Stimulated activated CD8-positive, alpha-beta memory T cell treated with anti-CD3 and anti-CD28 coated beads, Interleukin-7, amount 100 ng/mL, for 48 hours (primary cell): ENCODE measurements at regions not wholly inside any gene's neighbourhood (a gene's known extent, or its start where the extent isn't known, plus 50 kb on each side); places are given as distances from the start of the nearest gene placed in this dataset.
"Not testable (repeated sequence)": the region's sequence is repeated elsewhere in the genome, so short reads cannot be mapped to it uniquely, and the experiment has no call there.

Experiments used
- DNase-seq, 2 donors: peaks; one replicate each; pipeline ENCODE4 v3.0.0-alpha.2; 2020; ENCODE audit warnings: low read depth in 1 of 2; ENCODE audit errors: extremely low read depth in 1 of 2

DNA sequence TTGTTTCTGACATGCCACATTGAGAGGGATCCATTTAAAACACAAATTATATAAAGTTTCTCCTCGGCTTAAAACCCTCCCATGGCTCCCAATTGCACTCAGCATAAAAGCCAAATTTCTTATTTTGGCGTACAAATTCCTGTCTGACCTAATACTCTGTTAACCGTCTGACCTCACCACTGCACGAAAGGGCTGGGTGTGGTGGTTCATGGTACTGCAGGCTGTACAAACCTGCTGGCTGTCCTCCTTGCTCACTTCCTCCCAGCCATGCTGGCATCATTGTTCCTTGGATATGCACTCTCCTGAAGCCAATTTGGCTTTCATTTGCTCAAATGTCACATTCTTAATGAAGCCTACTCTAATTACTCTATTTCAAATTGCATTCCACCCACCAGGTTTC is 301.6 kb upstream of the C16orf82 start:
- no peak for DNase-seq

- no peak for DNase-seq
These were observed 298.2 kb upstream of the C16orf82 start for GRCh38 chr16:26768385-26769010.

GRCh38 chr16:26770547-26770946 is 296.2 kb upstream of the C16orf82 start:
- DNase-seq = no peak

DNA sequence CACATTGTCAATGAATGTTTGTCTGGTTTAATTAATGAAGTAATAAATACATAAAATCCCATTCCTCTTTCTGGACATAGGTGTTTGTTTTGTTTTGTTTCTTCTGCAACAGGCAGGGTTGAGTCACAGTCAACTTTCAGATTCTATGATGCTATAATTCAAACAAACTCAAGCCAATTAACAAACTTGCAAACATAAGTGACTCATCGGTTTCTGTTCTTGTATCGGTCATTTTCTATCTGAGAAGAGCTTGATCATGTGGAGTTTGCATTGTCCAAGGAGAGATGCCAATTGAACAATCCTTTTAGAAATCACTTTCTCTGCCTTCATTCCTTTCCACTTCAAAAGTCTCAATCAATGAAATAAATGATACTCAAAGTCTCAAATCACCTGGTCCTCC is 294.2 kb upstream of the C16orf82 start:
- no peak for DNase-seq

DNA sequence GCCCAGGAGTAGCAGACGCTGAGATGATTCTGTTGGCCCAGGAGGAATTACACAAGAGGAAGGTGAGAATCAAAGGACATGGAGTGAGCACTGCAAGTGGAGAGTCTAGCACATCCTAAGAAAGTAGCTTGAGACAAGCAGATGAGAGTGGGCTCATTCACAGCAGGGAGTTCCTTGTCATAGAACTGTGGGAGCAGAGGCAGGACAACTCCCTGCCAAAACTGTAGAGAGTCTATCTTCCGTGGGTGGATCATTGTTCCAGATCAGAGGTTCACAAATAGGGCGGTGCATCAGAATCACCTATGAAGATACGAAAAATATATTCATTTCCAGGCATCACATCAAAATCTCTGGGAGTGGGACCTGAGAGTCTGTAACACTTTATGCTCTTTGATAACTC is 288.9 kb upstream of the C16orf82 start:
- DNase-seq = no peak

- no peak for DNase-seq
These were observed 278.8 kb upstream of the C16orf82 start for GRCh38 chr16:26787924-26788323.

- DNase-seq = no peak
These were observed 275.6 kb upstream of the C16orf82 start for GRCh38 chr16:26791169-26791568.

- peak in 1 of 2 donors; percentile 2 for DNase-seq
These were observed 271.5 kb upstream of the C16orf82 start for GRCh38 chr16:26795184-26795583.

DNA sequence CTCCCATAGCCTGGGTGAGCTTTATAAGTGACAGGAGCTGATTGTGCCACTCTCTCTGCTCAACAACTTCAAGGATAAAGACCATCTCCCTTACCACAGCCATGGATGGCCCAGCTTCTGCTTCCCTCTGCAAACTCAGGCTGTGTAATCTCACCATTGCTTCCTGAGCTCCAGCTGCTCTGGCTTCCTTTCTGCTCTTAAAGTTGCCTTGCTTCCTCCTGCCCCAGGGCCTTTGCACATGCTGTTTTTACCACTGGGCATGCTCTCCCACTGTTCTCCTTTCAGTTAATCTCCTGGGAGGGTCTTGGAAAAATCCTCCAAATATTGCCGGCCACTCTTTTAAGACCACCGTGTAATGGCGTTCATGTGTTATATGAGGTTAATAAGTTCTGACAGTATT is 265.1 kb upstream of the C16orf82 start:
- no peak for DNase-seq

- DNase-seq = no peak
These were observed 264.3 kb upstream of the C16orf82 start for GRCh38 chr16:26802440-26802839.

GRCh38 chr16:26802965-26803364 is 263.8 kb upstream of the C16orf82 start:
- no peak for DNase-seq

DNA sequence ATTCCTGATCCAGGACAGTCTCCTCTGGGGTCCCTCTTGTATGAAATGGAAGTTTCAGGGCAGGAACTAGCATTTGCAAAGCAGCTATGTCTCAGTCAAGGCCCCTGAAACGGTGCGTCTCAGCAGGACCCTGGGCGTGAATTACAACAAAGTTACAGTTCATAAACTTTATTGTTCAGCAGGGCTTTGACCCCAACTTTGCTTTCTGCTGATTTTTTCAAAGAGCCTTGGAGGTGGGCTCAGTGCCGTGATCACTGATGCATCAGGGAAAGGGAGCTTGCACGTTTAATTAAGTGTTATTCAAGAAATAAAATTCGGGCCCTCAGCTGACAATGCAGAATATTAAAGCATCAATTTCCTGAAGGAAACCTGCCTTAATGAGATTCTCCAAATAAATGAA is 260.1 kb upstream of the C16orf82 start:
- DNase-seq = no peak

GRCh38 chr16:26809461-26809860 is 257.3 kb upstream of the C16orf82 start:
- DNase-seq = no peak

DNA sequence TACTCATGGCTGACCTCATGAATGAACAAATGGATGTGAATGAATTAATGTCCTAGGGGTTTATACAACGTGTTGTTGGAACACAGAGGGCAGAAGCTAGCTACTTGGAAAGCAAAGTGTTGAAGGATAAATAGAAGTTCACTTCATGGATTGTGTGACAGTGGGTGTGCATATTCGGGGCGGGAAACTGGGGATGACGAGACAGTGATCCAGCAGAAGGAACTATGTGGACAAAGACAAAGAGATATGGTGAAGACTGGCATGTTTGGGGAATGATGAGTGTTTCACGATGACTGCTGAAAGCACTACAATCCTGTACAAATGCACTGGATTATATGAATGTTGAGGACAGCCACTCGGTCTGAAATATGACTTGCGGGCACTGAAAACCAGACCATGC is 250.5 kb upstream of the C16orf82 start:
- DNase-seq = no peak

- DNase-seq = no peak
These were observed 249.7 kb upstream of the C16orf82 start for GRCh38 chr16:26816885-26817571.

GRCh38 chr16:26818393-26818792 is 248.3 kb upstream of the C16orf82 start:
- DNase-seq = no peak

- DNase-seq = no peak
These were observed 242.3 kb upstream of the C16orf82 start for GRCh38 chr16:26824469-26824868.

DNA sequence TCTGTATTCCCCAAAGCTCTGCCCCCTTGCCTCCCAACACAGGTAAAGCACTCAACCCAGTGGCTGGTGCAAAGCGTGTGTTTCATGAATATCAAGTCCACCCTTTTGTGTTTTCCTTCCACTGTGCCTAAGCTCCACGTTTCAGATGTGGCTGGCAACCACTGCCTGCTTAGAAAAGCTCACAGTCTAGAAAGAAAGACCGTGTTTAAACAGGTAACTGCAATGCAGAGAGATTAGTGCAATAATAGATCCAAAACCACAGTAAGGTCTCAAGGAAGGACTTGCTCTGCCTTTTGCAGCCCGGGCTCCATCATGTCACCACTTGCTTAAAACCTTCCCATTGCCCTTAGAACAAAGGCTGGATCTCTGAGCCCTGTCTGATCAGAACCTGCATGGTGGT is 240.2 kb upstream of the C16orf82 start:
- DNase-seq = no peak

- no peak for DNase-seq
These were observed 239.3 kb upstream of the C16orf82 start for GRCh38 chr16:26827386-26827785.

GRCh38 chr16:26830428-26831127 is 236.1 kb upstream of the C16orf82 start:
- no peak for DNase-seq

GRCh38 chr16:26836114-26836513 is 230.6 kb upstream of the C16orf82 start:
- DNase-seq = not testable (repeated sequence)

DNA sequence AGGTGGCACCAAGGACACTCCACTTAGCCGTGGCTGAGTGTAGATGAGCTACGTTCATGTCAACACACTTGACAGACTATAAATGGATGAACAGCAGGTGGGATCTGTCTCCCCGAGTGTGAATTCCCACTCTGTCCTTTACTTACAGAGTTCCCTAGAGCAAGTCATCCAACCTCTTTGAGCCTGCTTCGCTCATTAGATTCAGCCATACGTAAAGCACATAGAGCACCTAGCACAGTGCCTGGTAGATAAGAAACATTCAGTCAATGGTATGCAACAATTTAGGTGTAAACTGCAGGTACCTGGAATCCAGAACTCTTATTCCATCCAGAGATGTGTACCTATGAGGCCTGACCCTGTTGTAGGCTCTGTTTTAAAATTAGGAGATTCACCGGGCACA is 227.8 kb upstream of the C16orf82 start:
- no peak for DNase-seq
